GM19239 (cell line): ENCODE measurements at regions not wholly inside any gene's neighbourhood (a gene's known extent, or its start where the extent isn't known, plus 50 kb on each side); places are given as distances from the start of the nearest gene placed in this dataset.
"Not testable (repeated sequence)": the region's sequence is repeated elsewhere in the genome, so short reads cannot be mapped to it uniquely, and the experiment has no call there.

Source experiments
- DNase-seq: peaks from one replicate; pipeline ENCODE4 v3.0.0; 2011; ENCODE audit warnings: low spot score; ENCODE audit not compliant: insufficient read length
- FAIRE-seq: peaks from 2 replicates; lab custom pipeline; 2011; peaks lifted over from hg19 to GRCh38; lab: Jason Lieb, UNC

DNA sequence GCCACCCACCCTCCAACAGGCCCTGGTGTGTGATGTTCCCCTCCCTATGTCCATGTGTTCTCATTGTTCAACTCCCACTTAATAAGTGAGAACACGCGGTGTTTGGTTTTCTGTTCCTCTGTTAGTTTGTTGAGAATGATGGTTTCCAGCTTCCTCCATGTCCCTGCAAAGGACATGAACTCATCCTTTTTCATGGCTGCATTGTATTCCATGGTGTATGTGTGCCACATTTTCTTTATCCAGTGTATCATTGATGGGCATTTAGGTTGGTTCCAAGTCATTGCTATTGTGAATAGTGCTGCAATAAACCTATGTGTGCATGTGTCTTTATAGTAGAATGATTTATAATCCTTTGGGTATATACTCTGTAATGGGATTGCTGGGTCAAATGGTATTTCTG lies 424.2 kb upstream of the MEF2C start:
- not testable (repeated sequence) for DNase-seq

DNA sequence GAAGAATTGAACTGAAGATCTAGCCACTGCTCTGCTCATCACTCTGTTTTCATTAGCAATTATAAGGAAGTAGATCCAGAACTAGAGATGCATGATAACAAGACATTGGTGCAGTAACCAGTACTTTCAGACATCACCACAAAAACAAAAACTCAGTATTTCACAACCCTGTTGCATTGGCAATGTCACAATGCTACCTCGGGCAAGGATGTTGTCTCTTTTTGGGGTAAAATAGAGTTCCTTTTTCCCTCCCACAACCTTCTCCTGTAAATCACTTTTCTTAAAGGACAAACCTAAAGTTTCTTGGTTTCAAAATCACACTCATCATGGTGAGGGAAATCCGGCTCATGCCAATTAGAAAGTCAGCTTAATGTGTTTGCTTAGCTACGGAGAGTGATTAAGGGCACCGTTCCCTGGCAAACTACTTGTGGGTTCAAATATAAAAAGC lies 420.1 kb upstream of the MEF2C start:
- peak; percentile 94 for FAIRE-seq
- DNase-seq = no peak

More for the DNA sequence above, 424.2 kb upstream of the MEF2C start:
- not testable (repeated sequence) for FAIRE-seq

DNA sequence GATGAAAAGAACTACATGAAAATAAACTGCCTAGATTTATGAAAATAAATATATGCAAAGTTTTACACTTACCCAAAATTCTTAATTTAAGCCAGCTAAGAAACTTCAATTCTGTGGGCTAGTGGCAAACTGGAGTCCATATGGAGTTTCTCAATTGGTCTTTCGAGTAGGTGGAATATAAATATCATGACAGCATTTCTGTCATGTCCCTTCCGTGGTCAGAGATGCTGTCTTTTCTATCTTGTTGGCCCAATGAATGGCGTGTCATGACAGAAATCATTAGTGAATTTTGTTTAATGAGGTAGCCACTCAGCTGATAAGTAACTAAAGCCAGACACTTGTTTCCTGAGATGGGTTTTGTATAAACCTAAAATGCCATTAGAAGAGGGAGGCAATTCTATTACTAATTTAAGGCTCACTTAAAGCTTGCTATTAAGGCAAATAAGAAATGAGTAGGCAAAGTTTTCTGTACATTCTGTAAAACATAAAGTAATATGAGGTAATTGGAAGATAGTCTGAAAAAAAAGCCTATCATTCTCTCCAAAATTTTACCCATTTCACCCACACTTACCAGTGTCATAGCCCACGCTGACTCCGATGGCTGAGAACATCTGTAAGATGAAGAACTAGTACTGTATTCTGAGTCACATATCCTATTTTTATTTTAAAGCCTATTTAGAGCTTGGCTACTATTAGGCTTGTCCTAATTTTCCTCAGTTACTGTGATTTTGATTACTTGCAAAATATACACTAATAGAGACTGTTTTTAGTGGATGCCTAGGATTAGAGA lies 419.3 kb upstream of the MEF2C start:
- DNase-seq (no peak), FAIRE-seq (no peak)

DNA sequence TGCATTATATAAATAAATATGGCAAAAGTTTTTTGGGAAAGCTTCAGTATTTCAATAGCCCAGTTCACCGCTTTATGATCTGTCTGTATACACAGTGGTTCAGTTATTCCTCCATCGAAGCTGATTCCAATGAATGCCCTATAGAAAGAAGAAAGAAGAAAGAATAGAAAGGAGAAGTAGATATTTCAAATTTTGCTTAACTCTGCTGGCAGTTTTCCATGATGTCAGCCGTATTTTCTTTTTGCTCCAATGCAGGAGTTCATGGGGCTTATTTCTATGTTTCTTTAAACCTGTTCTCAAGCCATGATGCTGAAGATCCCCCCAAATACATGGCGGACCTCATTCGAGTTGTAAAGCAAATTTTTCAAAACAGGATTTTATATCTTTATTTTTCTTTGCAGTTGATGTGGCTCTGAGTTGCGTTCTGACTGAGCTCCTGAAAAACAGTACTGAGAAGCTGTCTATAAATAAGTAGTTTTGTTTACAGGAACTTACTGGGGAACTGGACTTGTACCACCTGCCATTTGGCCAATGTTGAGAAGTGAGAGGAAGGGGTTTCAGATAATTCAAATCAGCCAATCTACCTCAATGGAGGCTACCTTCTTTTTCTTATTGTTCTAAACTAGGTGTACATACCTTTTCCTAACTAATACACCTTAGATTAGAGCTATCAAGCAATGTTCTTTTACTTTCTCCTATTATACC lies 418.5 kb upstream of the MEF2C start:
- DNase-seq = no peak
- FAIRE-seq = peak; percentile 98

DNA sequence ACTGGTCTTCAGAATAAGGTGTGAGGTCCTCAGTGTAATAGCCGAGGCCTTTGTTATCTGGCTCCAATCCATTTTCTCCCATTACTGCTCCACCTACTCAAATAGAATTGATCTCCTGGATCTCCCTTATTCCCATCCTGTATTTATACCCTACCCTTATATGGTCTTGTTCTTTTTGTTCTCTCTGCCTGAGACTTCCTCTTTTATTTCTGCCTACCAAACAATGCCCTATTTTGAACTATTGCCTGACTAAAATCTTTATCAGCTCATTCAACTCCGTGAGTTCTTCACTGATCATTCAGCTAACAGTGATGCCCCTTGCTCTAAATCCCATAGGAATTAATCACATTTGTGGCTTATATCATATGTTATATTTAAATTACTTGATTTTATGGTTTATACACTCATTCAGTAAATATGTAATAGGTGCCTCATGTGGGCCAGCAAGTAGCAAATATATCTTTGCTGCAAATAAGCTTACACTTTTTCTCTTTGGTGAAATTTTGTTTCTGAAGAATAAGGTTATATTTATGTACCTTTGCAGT lies 417.5 kb upstream of the MEF2C start:
- FAIRE-seq (no peak), DNase-seq (no peak)

DNA sequence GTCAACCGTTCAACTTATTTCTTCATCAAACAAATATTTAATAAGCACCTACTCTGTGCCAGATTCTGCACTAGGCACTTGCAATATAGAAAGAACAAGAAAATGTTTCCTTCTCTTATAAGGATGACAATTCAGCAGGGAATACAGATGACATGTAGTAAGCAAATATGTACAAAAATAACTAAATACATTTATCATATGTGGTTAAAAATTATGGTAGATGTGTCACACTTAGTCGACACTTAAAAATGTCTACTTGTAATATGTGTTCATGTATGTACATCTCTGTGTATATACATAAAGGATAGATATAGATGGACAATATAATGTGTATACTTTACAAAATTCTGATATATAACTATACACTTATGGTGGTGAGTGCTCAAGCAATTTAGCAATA lies 417.0 kb upstream of the MEF2C start:
- FAIRE-seq = no peak

DNA sequence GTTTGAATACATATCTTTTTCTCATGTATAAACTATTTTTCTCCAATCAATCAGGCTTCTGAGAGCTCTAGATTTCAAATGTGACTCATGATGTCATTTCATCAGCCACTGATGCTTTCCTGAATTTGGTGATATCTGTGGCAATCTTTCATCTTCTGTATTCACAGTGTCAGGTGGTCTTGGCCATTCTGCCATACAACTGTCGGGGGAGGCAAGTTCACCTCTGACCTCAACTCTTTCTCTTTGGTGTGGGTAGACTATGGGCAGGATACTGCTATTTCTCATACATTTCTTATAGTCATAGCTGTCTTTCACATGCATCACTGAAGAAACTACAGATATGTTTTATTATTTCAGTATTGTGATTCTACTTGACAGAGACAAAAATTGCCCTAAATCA lies 414.1 kb upstream of the MEF2C start:
- FAIRE-seq (peak; percentile 53), DNase-seq (no peak)

More for the DNA sequence above, 417.0 kb upstream of the MEF2C start:
- no peak for DNase-seq

DNA sequence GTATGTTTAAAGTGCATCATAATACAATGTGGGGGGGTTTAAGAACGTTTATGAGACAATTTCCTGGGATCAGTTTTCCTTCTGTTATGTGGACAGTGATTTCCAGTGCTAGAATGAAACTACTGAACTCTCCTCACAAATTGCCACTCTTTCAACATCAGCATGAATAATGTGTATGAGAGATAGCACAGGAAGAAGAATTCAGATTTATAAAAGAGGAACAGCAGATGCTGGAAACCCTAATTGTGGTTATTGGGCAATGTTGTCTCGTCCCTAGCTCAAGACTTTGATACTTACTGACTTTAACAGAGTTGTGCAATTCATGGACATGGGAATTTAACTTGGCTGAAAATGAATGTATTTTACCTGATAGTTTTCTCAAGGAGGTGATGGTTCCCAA lies 410.8 kb upstream of the MEF2C start:
- FAIRE-seq (peak; percentile 18), DNase-seq (no peak)

DNA sequence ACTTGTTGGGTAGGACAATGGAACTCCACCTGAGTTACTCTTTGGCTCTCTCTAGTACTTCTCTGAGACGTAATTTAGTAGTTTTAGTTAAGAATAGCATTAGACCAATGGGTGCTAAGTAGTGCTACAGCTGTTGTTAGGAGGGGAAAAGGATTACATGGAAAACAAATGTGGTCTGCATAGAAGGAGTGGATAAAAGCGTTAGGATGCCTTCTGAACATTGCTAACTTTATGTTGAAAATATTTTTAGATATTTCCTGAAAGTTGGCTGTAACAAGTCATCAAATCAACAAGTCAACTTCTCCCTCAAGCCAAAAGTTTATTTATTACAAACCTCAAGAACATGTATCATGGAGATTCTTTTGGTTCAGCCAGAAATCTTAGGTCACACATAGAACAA lies 409.5 kb upstream of the MEF2C start:
- peak; percentile 45 for FAIRE-seq
- DNase-seq = no peak

DNA sequence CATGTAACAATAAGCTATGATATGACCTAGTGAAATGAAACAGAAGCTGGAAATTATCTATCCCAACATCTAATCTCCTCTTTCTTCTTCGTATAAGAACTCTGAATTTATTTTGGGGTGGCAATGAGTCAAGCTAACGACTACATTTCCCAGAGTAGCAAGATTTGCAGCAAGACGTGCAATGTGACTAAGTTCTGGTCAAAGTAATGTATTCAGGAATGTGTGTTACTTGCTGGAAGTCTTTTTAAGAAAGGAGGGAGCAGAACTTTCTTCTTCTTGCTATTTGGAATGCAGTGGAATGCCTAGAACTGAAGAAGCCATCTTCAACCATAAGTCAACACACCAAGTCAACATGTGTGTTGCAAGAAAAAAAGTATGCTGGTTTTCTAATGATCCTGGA lies 406.6 kb upstream of the MEF2C start:
- no peak for DNase-seq
- no peak for FAIRE-seq

DNA sequence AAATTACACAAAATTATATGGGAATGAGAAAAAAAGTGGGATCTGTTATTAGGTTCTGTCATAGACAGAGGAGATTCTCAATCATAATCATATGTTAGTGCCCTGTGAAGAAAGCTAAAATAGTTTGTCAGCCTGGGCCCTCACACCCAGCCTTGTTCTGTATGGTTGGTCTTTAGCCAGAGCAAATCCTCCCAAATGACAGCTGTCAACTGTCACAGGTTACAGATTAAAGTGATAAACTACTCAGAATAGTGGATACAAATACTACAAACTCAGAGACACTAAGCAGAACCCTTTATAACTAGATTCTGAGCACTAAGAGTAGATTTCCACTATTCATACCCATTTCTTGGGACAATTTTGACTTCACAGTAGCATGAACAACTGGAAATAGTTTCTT lies 405.0 kb upstream of the MEF2C start:
- FAIRE-seq (peak; percentile 60), DNase-seq (no peak)

DNA sequence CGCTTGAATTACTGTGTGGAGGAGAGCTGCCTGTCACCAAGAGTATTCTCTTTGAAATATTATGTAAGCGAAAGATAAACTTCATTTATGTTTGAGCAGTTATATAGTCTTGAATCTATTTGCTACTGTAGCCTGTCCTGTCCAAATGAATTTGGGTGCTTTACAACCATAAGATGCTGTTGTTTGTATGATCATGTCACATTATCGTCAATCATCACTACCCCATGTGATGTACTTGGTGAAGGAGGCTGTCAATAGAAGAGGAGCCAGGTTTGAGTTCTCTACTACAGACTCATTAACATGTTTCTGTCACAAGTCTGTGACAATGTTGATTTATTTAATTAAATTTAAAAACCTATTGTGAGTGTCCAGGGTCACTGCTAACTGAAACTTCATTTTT lies 403.3 kb upstream of the MEF2C start:
- DNase-seq = no peak
- no peak for FAIRE-seq

DNA sequence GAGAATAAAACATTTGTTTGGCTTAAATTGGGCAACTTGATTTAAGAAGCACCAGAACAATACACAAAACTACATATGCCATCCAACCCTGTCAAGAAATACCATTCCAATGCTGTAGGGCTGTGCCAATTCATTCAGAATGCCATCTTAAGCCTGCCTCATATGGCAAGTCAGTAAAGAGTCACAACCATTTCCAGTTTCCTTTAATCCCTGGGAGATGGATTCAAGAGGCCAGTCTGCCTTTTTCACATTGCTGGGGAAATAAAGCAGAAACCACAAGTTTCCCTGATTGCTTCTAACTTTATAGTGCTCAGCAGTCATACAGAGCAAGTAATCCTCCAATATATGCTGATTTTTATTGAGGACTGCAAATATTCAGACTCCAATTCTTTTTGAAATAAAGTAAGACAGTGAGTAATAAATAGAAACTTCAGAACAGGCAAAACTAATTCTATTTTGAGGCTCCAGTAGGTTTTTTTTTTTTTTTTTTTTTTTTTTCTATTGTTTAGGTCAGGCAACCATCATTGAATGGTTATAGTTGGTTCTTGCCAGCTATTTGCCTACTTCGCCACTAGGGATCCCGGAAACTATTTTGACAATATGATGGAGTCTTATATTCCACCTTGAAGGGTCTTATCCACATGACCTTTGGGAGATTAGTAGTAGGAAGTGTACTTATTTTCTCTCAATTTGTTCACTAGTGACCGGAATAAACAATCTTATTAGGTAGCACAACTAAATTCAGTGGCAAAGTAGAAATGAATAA lies 400.9 kb upstream of the MEF2C start:
- peak; percentile 40 for FAIRE-seq
- no peak for DNase-seq

DNA sequence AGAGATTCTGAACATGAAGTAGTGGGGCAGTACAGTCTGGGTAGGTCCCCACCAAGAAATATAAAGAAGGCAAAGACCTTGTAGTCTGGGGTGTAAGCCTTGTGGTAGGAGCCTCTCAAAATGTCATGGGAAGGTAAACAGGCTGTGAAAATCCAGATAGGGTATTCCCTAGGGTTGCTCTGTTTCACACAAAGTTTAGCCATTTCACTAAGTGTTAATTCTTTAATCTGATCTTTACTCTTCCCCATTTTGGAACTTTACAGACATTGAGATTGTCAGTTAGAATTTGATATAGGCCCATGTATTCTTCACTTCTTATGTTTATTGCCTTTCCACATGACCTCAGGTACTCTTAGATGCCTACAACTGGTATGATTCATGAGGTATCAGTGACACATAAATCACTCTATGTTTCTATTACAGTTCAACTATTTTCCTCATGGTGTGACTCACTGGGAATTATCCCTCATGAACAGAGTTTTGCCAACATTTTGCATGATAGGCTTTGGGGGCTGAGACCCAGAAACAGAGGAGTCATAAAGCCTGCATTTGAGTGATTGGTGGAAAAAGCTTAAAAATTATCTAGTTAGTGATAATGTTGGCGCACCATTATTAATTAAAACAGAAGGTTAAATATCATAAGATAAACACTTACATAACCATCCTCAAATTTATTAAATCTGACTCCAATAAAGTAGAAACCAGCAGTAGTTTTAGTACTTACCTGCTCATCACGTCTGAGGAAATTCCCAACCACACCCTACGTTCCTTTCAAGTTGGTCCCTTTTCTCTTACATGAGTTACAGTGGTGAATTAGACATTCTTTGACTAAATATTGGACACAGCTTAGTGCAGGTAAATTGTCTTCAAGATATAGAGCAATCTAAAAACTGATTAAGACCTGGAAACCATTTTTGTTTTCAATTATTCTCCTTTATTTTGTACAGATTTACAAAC lies 399.8 kb upstream of the MEF2C start:
- DNase-seq (no peak), FAIRE-seq (peak; percentile 26)

DNA sequence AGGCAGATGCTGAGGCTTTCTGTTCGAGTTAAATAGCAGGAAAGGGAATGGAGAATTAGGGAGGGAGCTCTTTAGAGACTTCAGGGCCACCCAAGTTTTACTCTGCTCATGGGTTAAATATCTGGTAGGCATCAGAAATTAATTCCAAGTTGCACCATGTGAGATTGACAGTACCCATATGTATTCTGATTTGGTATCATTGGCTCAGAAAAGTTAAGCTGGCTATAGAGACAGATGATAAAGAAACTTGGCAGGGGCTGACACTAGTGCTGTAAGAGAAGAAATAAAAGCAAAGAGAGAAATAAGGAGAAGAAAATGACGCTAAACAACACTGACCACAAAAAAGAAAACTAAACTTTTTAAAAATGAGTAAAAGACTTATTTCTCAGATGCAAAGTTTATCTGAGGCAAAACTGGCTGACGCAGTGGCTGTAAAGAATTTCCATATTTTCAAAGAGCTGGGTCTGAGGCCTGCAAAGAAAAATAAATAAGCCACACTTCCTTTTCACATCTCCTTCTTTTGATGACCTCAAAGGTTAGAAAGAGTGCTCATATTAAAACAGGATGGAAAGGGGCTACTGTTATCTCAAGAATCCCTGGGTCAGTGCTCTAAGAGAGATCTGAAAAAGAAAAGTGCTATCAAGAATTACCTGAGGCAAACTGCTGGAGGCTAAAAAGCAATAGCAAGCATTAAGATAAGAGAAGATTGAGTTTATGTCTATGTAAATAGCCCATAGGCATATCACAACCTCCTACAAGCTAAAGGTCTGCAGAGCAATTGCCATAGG lies 399.0 kb upstream of the MEF2C start:
- DNase-seq = no peak
- peak; percentile 63 for FAIRE-seq

DNA sequence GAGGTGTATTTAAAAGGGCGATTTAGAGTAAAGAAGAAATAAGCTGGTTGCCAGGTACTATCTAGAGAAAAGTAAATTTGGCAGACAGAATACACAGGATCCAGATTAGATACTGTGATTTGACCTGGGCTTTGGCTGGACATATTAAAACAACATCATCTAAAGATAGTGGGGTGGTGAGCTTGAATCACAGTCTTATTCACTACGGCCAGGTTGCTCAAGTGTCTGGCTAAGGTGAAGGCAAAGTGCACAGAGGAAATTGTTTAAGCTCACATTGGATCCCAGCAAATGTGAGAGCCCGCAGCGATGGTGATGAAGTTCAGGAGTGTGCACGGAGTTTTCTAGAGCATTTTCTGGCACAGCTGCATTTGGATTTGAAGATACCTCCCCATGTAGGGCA lies 398.2 kb upstream of the MEF2C start:
- DNase-seq (no peak), FAIRE-seq (no peak)

DNA sequence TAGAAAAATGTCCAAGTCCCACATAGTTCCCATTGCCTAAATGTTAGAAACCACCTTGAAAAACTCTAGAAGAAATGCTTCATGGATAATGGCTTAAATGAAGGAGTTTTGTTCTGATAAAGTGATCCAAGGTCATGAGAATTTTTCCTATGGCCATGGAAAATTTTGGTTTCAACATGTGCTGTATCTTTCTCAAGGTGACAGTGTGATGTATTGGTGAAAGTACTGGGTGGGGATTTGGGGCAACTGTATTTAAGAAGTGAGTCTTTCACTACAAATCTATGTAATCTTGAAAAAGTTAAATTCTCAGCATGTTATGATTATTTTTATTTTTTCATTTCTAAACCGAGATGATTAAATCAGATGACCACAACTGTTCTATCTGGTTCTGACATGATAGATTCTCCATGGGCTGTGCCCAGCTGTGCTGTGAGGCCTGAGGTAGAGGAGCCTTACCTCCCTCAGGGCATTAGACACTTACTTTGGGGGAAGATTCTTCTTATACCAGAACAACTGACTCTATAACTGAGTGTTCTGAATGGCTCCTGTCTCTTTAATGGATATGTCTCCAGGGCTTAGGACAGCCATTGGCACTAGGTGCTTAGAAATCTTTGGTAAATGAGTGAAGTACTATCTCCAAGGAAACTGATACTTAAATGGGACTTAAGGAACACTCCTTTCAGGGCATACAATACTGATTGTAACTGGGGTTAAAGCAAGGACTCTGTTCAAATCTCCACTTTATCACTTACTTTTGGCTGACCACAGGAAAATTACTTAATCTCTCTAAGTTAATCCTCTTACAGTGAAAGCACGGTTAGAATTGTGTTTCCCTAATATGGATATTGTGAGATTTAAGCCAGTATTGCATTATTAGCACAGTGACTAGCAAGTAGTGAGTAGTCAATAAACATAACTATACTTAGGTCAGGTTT lies 397.4 kb upstream of the MEF2C start:
- FAIRE-seq = peak; percentile 93
- DNase-seq = no peak
